Fibroblast of lung (primary cell): ENCODE measurements at regions not wholly inside any gene's neighbourhood (a gene's known extent, or its start where the extent isn't known, plus 50 kb on each side); places are given as distances from the start of the nearest gene placed in this dataset.
"Not testable (repeated sequence)": the region's sequence is repeated elsewhere in the genome, so short reads cannot be mapped to it uniquely, and the experiment has no call there.

Experiments used
- EZH2 ChIP-seq: IDR thresholded peaks from 2 replicates; pipeline ENCODE4 v1.5.1; 2012; ENCODE audit warnings: low read length, control low read depth, mild to moderate bottlenecking; ENCODE audit errors: missing control alignments
- TF ChIP-seq, protein P1 (sequence below), 2 donors: IDR thresholded peaks in 1 of 2; conservative IDR thresholded peaks in 1 of 2; 1 replicate in 1 of 2; 2 replicates in 1 of 2; pipeline ENCODE4 v1.5.1; 2011 to 2012; ENCODE audit warnings: low read length in 2 of 2, control low read depth in 1 of 2, inconsistent platforms in 1 of 2, low read depth in 1 of 2, mild to moderate bottlenecking in 1 of 2

DNA sequence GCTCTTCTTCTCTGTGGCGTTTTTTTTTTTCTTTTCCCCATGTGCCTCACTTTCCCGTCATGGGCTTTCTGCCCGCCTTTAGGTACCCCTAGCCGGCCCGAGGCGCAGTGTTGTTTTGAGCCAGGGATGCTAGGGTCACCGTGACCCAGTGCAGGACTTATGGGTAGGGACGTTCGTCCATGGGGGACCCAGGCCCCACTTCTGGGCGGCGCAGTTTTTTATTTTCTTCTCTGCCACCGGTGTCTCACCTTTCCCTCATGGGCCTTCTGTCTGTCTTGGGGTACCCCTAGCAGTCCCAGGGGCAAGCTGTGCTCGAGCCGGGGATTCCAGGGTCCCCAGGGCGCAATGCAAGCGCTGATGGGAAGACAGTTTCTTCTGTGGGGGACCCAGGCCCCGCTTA lies 3705.7 kb upstream of the OR11H1 start:
- TF ChIP-seq, protein P1, sequence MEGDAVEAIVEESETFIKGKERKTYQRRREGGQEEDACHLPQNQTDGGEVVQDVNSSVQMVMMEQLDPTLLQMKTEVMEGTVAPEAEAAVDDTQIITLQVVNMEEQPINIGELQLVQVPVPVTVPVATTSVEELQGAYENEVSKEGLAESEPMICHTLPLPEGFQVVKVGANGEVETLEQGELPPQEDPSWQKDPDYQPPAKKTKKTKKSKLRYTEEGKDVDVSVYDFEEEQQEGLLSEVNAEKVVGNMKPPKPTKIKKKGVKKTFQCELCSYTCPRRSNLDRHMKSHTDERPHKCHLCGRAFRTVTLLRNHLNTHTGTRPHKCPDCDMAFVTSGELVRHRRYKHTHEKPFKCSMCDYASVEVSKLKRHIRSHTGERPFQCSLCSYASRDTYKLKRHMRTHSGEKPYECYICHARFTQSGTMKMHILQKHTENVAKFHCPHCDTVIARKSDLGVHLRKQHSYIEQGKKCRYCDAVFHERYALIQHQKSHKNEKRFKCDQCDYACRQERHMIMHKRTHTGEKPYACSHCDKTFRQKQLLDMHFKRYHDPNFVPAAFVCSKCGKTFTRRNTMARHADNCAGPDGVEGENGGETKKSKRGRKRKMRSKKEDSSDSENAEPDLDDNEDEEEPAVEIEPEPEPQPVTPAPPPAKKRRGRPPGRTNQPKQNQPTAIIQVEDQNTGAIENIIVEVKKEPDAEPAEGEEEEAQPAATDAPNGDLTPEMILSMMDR (conservative IDR thresholded peaks at IDR 0.05 in 1 of 2, IDR thresholded peaks at IDR 0.05 in 1 of 2; ENCODE audit: low read depth in 1 of 2, low read length in 2 of 2), result not testable (repeated sequence)
- TF ChIP-seq EZH2, result not testable (repeated sequence)
